ENCODE measurements at regions not wholly inside any gene's neighbourhood (a gene's known extent, or its start where the extent isn't known, plus 50 kb on each side); places are given as distances from the start of the nearest gene placed in this dataset.

DNA sequence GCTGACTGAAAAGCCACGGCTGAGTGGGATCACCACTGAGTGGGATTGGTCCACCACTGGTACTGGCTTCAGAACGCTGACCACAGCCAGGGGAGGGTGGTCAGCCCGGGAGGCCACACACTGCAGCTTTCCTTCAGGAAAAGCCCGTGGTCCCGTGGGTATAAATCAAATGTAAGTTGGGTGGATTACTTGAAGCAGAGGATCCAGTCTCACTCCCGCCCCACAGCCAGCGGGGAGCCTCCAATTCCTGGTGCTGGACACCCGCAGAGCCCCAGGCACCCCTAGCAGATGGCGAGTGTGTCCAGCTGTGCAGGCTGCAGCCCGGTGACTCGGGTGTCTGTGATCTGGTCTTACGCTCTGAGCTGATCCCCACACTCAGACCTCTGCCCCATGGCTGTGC, 231.1 kb upstream of the ZNF32 start:
- no peak for DNase-seq (ENCODE audit: low spot score)

DNA sequence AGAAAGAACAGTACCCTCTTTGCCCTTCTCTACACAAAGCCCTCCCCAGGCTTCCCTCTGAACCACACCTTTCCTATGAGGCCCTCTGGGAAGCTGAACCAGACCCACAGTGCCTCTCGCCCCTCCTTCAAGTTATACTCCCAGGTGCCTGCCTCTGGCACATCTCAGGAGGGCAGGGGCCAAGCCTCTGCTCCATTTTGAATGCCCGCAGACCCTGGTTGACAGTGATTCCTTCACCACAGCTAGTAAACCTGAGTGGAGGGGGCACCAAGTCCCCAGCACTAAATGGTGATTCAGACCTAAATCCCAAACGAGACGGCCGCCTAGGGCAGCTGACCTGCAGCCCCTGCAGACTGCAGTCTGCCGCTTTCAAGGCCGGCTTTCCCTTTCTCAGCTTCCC, 230.5 kb upstream of the ZNF32 start:
- Histone ChIP-seq H3K4me1 (ENCODE audit: insufficient read depth, poor library complexity, severe bottlenecking) (no peaks in the 10 kb centered on the region), H3K9me3 (ENCODE audit: severe bottlenecking) (peaks cover 2% of the 10 kb centered on the region), H3K27me3 (ENCODE audit: insufficient read depth, poor library complexity, severe bottlenecking) (no peaks in the 10 kb centered on the region), H3K4me3 (ENCODE audit: severe bottlenecking) (no peak overlapping the region), H3K36me3 (ENCODE audit: low read depth) (no peaks in the 10 kb centered on the region), H3K27ac (ENCODE audit: poor library complexity, severe bottlenecking) (no peak overlapping the region)
- TF ChIP-seq, protein P1, sequence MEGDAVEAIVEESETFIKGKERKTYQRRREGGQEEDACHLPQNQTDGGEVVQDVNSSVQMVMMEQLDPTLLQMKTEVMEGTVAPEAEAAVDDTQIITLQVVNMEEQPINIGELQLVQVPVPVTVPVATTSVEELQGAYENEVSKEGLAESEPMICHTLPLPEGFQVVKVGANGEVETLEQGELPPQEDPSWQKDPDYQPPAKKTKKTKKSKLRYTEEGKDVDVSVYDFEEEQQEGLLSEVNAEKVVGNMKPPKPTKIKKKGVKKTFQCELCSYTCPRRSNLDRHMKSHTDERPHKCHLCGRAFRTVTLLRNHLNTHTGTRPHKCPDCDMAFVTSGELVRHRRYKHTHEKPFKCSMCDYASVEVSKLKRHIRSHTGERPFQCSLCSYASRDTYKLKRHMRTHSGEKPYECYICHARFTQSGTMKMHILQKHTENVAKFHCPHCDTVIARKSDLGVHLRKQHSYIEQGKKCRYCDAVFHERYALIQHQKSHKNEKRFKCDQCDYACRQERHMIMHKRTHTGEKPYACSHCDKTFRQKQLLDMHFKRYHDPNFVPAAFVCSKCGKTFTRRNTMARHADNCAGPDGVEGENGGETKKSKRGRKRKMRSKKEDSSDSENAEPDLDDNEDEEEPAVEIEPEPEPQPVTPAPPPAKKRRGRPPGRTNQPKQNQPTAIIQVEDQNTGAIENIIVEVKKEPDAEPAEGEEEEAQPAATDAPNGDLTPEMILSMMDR (IDR thresholded peaks at IDR 0.05; ENCODE audit: poor library complexity, severe bottlenecking), result no peak
- no peak for DNase-seq (ENCODE audit: low spot score)
- ATAC-seq (ENCODE audit: low read depth), result no peak

More for the DNA sequence above, 231.1 kb upstream of the ZNF32 start:
- Histone ChIP-seq H3K9me3 (ENCODE audit: severe bottlenecking) (peaks cover 2% of the 10 kb centered on the region), H3K4me1 (ENCODE audit: insufficient read depth, poor library complexity, severe bottlenecking) (no peaks in the 10 kb centered on the region), H3K27ac (ENCODE audit: poor library complexity, severe bottlenecking) (no peak overlapping the region), H3K4me3 (ENCODE audit: severe bottlenecking) (no peak overlapping the region), H3K36me3 (ENCODE audit: low read depth) (no peaks in the 10 kb centered on the region), H3K27me3 (ENCODE audit: insufficient read depth, poor library complexity, severe bottlenecking) (no peaks in the 10 kb centered on the region)
- no peak for ATAC-seq (ENCODE audit: low read depth)
- TF ChIP-seq, protein P1 (IDR thresholded peaks at IDR 0.05; ENCODE audit: poor library complexity, severe bottlenecking), result no peak

DNA sequence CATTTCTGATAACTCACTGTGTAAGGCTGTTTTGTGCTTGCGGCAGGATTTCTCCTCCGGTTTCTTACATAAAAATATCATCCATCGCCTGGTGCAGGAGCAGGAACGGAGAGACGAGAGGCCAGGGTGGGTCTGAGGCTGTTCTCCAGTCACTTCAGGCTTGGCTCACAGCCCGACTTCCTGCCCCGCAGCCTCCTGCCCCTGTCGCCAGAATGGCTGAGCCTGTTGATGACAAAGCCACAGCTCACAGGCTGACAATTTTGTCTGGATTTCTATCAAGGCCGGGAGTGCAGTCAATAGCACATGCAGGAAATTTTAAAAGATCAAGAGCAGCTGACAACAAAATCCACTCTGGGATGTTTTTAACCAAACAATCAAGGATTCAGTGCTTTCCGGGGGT, 229.7 kb upstream of the ZNF32 start:
- Histone ChIP-seq H3K4me3 (ENCODE audit: severe bottlenecking) (no peak overlapping the region), H3K4me1 (ENCODE audit: insufficient read depth, poor library complexity, severe bottlenecking) (no peaks in the 10 kb centered on the region), H3K27ac (ENCODE audit: poor library complexity, severe bottlenecking) (no peak overlapping the region), H3K27me3 (ENCODE audit: insufficient read depth, poor library complexity, severe bottlenecking) (no peaks in the 10 kb centered on the region), H3K9me3 (ENCODE audit: severe bottlenecking) (peaks cover 2% of the 10 kb centered on the region), H3K36me3 (ENCODE audit: low read depth) (no peaks in the 10 kb centered on the region)
- no peak for DNase-seq (ENCODE audit: low spot score)
- TF ChIP-seq, protein P1 (IDR thresholded peaks at IDR 0.05; ENCODE audit: poor library complexity, severe bottlenecking), result no peak
- ATAC-seq (ENCODE audit: low read depth), result no peak

DNA sequence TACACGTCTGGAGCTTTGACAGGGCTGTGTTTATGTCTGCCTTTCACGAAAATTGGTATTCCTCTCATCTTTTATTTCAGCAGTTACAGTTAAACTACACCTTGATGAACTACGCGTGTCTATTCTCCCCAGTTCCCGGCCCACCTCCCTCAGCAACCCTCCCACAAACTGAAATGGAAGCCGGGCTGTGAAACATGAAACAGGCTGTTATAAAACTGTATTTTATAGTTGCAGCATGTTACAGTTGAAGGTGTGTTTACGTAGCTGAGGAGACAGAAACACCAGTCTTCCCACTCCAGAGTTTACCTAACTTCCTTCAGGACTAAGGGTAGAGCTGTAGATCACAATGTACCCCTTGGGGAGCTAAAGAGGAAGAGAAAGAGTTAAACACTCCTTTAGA, 228.3 kb upstream of the ZNF32 start:
- H3K4me3 ChIP-seq (ENCODE audit: severe bottlenecking), result no peak overlapping the region
- H3K27ac ChIP-seq (ENCODE audit: poor library complexity, severe bottlenecking), result no peak overlapping the region
- peaks cover 2% of the 10 kb centered on the region for H3K9me3 ChIP-seq (ENCODE audit: severe bottlenecking)
- no peak for DNase-seq (ENCODE audit: low spot score)
- TF ChIP-seq, protein P1 (IDR thresholded peaks at IDR 0.05; ENCODE audit: poor library complexity, severe bottlenecking), result no peak
- no peaks in the 10 kb centered on the region for H3K4me1 ChIP-seq (ENCODE audit: insufficient read depth, poor library complexity, severe bottlenecking)
- no peaks in the 10 kb centered on the region for H3K36me3 ChIP-seq (ENCODE audit: low read depth)
- ATAC-seq (ENCODE audit: low read depth), result no peak
- no peaks in the 10 kb centered on the region for H3K27me3 ChIP-seq (ENCODE audit: insufficient read depth, poor library complexity, severe bottlenecking)

DNA sequence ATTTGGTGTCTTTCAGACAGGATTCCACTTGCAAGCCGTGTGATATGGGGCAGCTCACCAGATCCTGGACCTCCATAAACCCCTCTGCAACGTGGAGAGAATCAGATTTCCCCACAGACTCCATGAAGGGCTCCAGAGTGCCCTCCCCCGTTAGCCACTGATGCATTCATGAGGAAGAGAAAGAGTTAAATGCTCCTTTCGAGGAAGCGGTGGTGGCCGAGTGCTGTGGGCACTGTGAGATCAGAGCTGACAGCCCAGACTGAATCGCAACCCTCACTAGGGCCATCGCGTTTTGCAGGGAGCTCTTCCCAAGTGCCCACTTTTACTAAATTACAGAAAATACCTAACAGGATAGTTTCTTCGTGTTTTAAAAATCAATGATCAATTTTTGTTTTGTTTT, 226.3 kb upstream of the ZNF32 start:
- no peaks in the 10 kb centered on the region for H3K4me1 ChIP-seq (ENCODE audit: insufficient read depth, poor library complexity, severe bottlenecking)
- peaks cover 2% of the 10 kb centered on the region for H3K9me3 ChIP-seq (ENCODE audit: severe bottlenecking)
- H3K4me3 ChIP-seq (ENCODE audit: severe bottlenecking), result no peak overlapping the region
- no peaks in the 10 kb centered on the region for H3K36me3 ChIP-seq (ENCODE audit: low read depth)
- TF ChIP-seq, protein P1 (IDR thresholded peaks at IDR 0.05; ENCODE audit: poor library complexity, severe bottlenecking), result no peak
- no peaks in the 10 kb centered on the region for H3K27me3 ChIP-seq (ENCODE audit: insufficient read depth, poor library complexity, severe bottlenecking)
- H3K27ac ChIP-seq (ENCODE audit: poor library complexity, severe bottlenecking), result no peak overlapping the region
- ATAC-seq (ENCODE audit: low read depth) (no peak), DNase-seq (ENCODE audit: low spot score) (no peak)

All from RWPE2 (cell line).